ENCODE measurements at regions not wholly inside any gene's neighbourhood (a gene's known extent, or its start where the extent isn't known, plus 50 kb on each side); places are given as distances from the start of the nearest gene placed in this dataset.

DNA sequence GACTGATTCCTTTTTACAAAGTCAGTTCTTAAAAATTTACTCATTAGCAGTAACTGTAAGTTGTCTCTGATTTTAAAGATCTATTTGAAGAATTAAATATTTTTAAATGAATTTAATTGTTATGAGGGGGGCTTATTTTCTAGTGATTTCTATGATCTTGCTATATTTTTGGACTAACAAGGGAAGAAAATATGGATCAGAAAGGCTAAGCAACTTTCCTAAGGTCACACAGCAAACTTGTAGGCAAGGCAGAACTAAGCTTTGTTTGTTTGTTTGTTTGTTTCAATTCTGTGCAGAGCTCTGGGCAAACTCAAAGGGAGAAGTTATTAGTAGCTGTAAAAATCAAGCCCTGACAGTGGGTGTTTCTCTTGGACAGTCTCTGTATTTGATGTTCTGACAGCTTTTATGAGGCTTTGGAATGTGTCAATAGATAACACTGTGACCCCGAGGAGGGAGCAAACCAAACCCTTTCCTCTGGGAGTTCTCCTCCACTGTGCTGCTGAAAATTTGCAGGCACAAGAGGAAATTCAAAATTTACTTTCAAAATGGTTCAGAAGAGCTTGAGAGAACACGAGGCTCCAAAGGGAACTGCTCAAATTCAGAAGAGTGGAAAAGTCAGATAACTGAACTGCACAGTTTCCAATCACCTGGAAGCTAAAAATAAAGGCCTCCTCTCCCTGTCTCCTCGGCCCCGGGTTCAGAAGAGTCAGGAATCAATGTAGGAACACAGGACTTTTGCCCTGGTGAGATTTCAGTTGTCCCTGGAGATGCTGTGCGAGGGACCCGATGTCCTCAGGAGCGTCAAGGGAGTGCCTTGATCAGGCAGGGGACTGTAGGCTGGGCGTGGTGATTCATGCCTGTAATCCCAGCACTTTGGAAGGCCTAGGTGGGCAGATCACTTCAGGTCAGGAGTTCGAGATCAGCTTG, 325.7 kb downstream of the GATA3 start:
- no peak for DNase-seq (ENCODE audit: low spot score)
- no peak overlapping the region for H3K4me3 ChIP-seq (ENCODE audit: low read depth in 1 of 3, low read length in 3 of 3)
- H3K9ac ChIP-seq (ENCODE audit: low read depth in 1 of 2, low read length in 2 of 2) = no peak overlapping the region
- H3K9me3 ChIP-seq (ENCODE audit: control insufficient read depth in 4 of 4, low read length in 3 of 4) = no peaks in the 10 kb centered on the region
- no peak overlapping the region for H3K27ac ChIP-seq (ENCODE audit: low read depth in 1 of 2, low read length in 2 of 2)
- no peaks in the 10 kb centered on the region for H3K4me1 ChIP-seq (ENCODE audit: control insufficient read depth in 4 of 4, insufficient read depth in 4 of 4, low read length in 3 of 4)
- 28% methylated on average over 9 of the region's 9 CpGs for WGBS
- H3K36me3 ChIP-seq (ENCODE audit: control insufficient read depth in 4 of 4, insufficient read depth in 3 of 4, low read depth in 1 of 4, low read length in 3 of 4) = no peaks in the 10 kb centered on the region
- H3K27me3 ChIP-seq (ENCODE audit: control insufficient read depth in 4 of 4, insufficient read depth in 4 of 4, low read length in 3 of 4) = peaks cover 0 to 3% (median 0%) of the 10 kb centered on the region in 4 donors
- TF ChIP-seq NR2F2 (IDR thresholded peaks at IDR 0.05) = peak; percentile 11
- no peak for TF ChIP-seq HNF4G (IDR thresholded peaks at IDR 0.05)

DNA sequence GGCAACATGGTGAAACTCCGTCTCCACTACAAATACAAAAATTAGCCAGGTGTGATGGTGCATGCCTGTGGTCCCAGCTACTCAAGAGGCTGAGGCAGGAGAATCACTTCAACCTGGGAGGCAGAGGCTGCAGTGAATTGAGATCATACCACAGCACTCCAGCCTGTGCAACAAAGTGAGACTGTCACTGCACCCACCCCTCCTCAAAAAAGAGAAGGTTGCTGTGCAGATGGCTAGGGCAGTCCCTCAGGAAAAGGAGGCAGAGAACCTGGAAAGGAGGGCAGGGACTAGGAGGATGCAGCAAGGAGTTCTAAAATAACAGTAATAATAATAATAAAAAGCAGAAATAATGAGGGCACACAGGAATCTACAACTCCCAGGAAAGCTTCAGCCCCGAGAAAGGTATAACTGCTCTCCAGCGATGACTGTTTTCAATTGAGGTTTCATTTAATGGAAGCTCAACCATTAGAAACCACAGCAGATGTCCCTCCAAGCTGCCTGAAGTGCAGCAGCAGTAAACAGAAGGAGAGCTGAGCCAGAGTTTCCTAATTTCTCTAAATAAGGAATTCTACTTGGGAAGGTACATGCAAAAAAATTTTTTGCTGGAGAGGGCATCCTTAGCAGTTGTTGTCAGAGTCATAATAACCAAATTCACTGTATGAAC, 326.5 kb downstream of the GATA3 start:
- TF ChIP-seq RXRA (IDR thresholded peaks at IDR 0.05) = no peak
- TF ChIP-seq, protein P1, sequence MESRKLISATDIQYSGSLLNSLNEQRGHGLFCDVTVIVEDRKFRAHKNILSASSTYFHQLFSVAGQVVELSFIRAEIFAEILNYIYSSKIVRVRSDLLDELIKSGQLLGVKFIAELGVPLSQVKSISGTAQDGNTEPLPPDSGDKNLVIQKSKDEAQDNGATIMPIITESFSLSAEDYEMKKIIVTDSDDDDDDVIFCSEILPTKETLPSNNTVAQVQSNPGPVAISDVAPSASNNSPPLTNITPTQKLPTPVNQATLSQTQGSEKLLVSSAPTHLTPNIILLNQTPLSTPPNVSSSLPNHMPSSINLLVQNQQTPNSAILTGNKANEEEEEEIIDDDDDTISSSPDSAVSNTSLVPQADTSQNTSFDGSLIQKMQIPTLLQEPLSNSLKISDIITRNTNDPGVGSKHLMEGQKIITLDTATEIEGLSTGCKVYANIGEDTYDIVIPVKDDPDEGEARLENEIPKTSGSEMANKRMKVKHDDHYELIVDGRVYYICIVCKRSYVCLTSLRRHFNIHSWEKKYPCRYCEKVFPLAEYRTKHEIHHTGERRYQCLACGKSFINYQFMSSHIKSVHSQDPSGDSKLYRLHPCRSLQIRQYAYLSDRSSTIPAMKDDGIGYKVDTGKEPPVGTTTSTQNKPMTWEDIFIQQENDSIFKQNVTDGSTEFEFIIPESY (IDR thresholded peaks at IDR 0.05) = no peak
- TF ChIP-seq TAF1 (conservative IDR thresholded peaks at IDR 0.05) = no peak
- TF ChIP-seq, protein P2, sequence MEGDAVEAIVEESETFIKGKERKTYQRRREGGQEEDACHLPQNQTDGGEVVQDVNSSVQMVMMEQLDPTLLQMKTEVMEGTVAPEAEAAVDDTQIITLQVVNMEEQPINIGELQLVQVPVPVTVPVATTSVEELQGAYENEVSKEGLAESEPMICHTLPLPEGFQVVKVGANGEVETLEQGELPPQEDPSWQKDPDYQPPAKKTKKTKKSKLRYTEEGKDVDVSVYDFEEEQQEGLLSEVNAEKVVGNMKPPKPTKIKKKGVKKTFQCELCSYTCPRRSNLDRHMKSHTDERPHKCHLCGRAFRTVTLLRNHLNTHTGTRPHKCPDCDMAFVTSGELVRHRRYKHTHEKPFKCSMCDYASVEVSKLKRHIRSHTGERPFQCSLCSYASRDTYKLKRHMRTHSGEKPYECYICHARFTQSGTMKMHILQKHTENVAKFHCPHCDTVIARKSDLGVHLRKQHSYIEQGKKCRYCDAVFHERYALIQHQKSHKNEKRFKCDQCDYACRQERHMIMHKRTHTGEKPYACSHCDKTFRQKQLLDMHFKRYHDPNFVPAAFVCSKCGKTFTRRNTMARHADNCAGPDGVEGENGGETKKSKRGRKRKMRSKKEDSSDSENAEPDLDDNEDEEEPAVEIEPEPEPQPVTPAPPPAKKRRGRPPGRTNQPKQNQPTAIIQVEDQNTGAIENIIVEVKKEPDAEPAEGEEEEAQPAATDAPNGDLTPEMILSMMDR (IDR thresholded peaks at IDR 0.05; ENCODE audit: low read depth, low read length, missing input control) = no peak
- TF ChIP-seq EGR1 (IDR thresholded peaks at IDR 0.05; ENCODE audit: low read depth in 2 of 2) = no peak
- TF ChIP-seq GABPA (IDR thresholded peaks at IDR 0.05 in 1 of 2, conservative IDR thresholded peaks at IDR 0.05 in 1 of 2) = no peak
- TF ChIP-seq JUND (IDR thresholded peaks at IDR 0.05) = no peak
- no peak for TF ChIP-seq NR2F2 (IDR thresholded peaks at IDR 0.05)
- TF ChIP-seq, protein P3, sequence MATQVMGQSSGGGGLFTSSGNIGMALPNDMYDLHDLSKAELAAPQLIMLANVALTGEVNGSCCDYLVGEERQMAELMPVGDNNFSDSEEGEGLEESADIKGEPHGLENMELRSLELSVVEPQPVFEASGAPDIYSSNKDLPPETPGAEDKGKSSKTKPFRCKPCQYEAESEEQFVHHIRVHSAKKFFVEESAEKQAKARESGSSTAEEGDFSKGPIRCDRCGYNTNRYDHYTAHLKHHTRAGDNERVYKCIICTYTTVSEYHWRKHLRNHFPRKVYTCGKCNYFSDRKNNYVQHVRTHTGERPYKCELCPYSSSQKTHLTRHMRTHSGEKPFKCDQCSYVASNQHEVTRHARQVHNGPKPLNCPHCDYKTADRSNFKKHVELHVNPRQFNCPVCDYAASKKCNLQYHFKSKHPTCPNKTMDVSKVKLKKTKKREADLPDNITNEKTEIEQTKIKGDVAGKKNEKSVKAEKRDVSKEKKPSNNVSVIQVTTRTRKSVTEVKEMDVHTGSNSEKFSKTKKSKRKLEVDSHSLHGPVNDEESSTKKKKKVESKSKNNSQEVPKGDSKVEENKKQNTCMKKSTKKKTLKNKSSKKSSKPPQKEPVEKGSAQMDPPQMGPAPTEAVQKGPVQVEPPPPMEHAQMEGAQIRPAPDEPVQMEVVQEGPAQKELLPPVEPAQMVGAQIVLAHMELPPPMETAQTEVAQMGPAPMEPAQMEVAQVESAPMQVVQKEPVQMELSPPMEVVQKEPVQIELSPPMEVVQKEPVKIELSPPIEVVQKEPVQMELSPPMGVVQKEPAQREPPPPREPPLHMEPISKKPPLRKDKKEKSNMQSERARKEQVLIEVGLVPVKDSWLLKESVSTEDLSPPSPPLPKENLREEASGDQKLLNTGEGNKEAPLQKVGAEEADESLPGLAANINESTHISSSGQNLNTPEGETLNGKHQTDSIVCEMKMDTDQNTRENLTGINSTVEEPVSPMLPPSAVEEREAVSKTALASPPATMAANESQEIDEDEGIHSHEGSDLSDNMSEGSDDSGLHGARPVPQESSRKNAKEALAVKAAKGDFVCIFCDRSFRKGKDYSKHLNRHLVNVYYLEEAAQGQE (IDR thresholded peaks at IDR 0.05) = no peak
- H3K9me3 ChIP-seq (ENCODE audit: control insufficient read depth in 4 of 4, low read length in 3 of 4) = no peaks in the 10 kb centered on the region
- no peak for DNase-seq (ENCODE audit: low spot score)
- no peak overlapping the region for H3K27ac ChIP-seq (ENCODE audit: low read depth in 1 of 2, low read length in 2 of 2)
- peaks cover 0 to 3% (median 0%) of the 10 kb centered on the region in 4 donors for H3K27me3 ChIP-seq (ENCODE audit: control insufficient read depth in 4 of 4, insufficient read depth in 4 of 4, low read length in 3 of 4)
- H3K4me1 ChIP-seq (ENCODE audit: control insufficient read depth in 4 of 4, insufficient read depth in 4 of 4, low read length in 3 of 4) = no peaks in the 10 kb centered on the region
- H3K36me3 ChIP-seq (ENCODE audit: control insufficient read depth in 4 of 4, insufficient read depth in 3 of 4, low read depth in 1 of 4, low read length in 3 of 4) = no peaks in the 10 kb centered on the region
- H3K9ac ChIP-seq (ENCODE audit: low read depth in 1 of 2, low read length in 2 of 2) = no peak overlapping the region
- H3K4me3 ChIP-seq (ENCODE audit: low read depth in 1 of 3, low read length in 3 of 3) = no peak overlapping the region
- WGBS = 80% methylated on average over 3 of the region's 3 CpGs
